ENCODE measurements at regions not wholly inside any gene's neighbourhood (a gene's known extent, or its start where the extent isn't known, plus 50 kb on each side); places are given as distances from the start of the nearest gene placed in this dataset.

DNA sequence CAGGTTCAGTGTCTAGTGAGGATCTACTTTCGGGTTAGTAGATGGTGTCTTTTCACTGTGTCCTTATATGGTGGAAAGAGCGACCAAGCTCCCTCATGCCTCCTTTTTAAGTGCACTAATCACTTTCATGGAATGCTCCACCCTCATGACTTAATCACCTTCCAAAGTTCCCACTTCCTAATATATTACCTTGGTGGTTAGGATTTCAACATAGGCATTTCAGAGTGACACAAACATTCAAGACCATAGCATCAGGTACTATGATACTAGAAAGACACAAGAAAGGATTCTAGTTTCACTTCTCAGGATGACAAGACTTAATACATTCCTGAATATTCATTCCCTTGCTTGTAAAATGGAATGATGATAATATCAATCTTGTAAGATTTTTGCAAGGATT, 119.1 kb upstream of the FAM3C start:
- TF ChIP-seq, protein P1, sequence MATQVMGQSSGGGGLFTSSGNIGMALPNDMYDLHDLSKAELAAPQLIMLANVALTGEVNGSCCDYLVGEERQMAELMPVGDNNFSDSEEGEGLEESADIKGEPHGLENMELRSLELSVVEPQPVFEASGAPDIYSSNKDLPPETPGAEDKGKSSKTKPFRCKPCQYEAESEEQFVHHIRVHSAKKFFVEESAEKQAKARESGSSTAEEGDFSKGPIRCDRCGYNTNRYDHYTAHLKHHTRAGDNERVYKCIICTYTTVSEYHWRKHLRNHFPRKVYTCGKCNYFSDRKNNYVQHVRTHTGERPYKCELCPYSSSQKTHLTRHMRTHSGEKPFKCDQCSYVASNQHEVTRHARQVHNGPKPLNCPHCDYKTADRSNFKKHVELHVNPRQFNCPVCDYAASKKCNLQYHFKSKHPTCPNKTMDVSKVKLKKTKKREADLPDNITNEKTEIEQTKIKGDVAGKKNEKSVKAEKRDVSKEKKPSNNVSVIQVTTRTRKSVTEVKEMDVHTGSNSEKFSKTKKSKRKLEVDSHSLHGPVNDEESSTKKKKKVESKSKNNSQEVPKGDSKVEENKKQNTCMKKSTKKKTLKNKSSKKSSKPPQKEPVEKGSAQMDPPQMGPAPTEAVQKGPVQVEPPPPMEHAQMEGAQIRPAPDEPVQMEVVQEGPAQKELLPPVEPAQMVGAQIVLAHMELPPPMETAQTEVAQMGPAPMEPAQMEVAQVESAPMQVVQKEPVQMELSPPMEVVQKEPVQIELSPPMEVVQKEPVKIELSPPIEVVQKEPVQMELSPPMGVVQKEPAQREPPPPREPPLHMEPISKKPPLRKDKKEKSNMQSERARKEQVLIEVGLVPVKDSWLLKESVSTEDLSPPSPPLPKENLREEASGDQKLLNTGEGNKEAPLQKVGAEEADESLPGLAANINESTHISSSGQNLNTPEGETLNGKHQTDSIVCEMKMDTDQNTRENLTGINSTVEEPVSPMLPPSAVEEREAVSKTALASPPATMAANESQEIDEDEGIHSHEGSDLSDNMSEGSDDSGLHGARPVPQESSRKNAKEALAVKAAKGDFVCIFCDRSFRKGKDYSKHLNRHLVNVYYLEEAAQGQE (IDR thresholded peaks at IDR 0.05; ENCODE audit: insufficient read depth in 1 of 2, low read depth in 2 of 2, low read length in 2 of 2), result no peak
- TF ChIP-seq FOXP2 (optimal IDR thresholded peaks at IDR 0.05; ENCODE audit: borderline replicate concordance, extremely low read depth, extremely low read length, insufficient read depth), result no peak
- TF ChIP-seq TAF1 (IDR thresholded peaks at IDR 0.05; ENCODE audit: borderline replicate concordance, insufficient read depth, low read length), result no peak
- no peak for TF ChIP-seq POLR2AphosphoS5 (IDR thresholded peaks at IDR 0.05; ENCODE audit: low read depth, low read length)
- TF ChIP-seq SIN3A (IDR thresholded peaks at IDR 0.05; ENCODE audit: borderline replicate concordance, insufficient read depth, low read length), result no peak

DNA sequence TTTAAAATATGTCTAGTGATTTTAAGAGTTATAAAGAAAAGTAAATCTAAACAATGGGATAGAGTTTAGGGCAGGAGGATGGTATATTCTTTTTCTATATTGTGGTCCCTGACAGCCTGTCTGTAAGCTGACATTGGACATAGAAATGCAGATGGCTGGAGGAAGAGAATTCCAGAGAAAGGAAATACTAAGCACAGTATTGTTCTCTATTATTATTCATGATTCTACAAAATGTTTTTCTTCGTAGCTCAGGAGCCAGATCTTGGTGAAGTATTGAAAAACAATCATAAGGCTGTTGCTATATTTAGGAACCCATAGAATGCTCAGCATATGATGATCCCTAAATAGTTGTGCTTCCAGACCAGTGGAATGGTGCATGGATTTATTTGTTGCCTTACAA, 117.0 kb upstream of the FAM3C start:
- TF ChIP-seq FOXP2 (optimal IDR thresholded peaks at IDR 0.05; ENCODE audit: borderline replicate concordance, extremely low read depth, extremely low read length, insufficient read depth) (no peak), POLR2AphosphoS5 (IDR thresholded peaks at IDR 0.05; ENCODE audit: low read depth, low read length) (no peak), SIN3A (IDR thresholded peaks at IDR 0.05; ENCODE audit: borderline replicate concordance, insufficient read depth, low read length) (no peak), TAF1 (IDR thresholded peaks at IDR 0.05; ENCODE audit: borderline replicate concordance, insufficient read depth, low read length) (no peak)
- TF ChIP-seq, protein P1 (IDR thresholded peaks at IDR 0.05; ENCODE audit: insufficient read depth in 1 of 2, low read depth in 2 of 2, low read length in 2 of 2), result no peak

DNA sequence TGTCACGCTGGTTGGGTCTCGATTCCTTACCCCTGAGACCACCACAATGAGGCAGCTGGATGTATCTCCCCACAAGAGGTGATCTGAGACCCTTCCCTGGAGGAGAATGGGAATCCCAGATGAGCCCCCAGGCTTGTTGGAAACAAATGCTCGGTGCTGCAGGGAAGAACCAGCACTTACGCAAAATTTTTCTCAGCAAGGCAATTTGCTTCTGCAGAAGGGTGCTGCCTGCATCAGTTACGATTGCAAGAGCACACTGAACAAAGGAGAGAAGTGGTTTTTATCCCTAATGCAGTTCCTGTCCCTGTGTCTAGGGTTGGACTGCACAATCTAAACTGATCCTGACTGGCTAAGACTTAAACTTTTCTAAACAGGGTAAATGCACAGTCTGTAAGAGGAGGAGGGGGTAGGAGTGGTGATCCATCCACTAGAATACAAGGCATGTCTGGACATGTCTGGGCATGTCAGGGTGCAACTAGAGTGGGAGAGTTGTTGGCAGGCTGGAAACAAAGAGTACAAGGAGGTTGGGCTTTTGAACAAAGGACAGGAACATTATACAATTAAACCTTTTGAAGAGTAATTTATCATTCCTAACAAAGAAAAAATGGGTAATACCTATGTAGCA, 114.9 kb upstream of the FAM3C start:
- no peak for TF ChIP-seq POLR2AphosphoS5 (IDR thresholded peaks at IDR 0.05; ENCODE audit: low read depth, low read length)
- TF ChIP-seq, protein P1 (IDR thresholded peaks at IDR 0.05; ENCODE audit: insufficient read depth in 1 of 2, low read depth in 2 of 2, low read length in 2 of 2), result no peak
- no peak for TF ChIP-seq SIN3A (IDR thresholded peaks at IDR 0.05; ENCODE audit: borderline replicate concordance, insufficient read depth, low read length)
- TF ChIP-seq FOXP2 (optimal IDR thresholded peaks at IDR 0.05; ENCODE audit: borderline replicate concordance, extremely low read depth, extremely low read length, insufficient read depth), result no peak
- no peak for TF ChIP-seq TAF1 (IDR thresholded peaks at IDR 0.05; ENCODE audit: borderline replicate concordance, insufficient read depth, low read length)

DNA sequence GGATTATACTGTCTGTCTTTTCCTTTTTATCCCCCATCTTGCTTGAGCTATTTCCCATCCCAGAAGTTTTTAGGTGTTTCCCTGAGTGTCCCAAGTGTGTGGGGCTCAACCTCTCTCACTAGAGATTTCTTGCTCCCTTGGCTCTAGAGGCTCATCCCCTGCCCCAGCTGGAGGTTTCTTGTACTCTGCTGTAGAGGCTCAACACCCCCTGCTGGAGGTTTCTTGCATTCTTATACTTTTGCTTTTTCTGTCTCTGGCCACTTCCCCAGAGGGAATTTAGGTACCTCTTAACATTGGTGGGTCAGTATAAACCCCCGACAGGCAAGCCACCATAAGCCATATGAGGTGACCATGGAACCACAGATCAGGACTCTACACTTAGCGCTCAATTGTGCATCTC, 114.2 kb upstream of the FAM3C start:
- TF ChIP-seq TAF1 (IDR thresholded peaks at IDR 0.05; ENCODE audit: borderline replicate concordance, insufficient read depth, low read length), result no peak
- TF ChIP-seq FOXP2 (optimal IDR thresholded peaks at IDR 0.05; ENCODE audit: borderline replicate concordance, extremely low read depth, extremely low read length, insufficient read depth), result no peak
- TF ChIP-seq, protein P1 (IDR thresholded peaks at IDR 0.05; ENCODE audit: insufficient read depth in 1 of 2, low read depth in 2 of 2, low read length in 2 of 2), result no peak
- no peak for TF ChIP-seq SIN3A (IDR thresholded peaks at IDR 0.05; ENCODE audit: borderline replicate concordance, insufficient read depth, low read length)
- no peak for TF ChIP-seq POLR2AphosphoS5 (IDR thresholded peaks at IDR 0.05; ENCODE audit: low read depth, low read length)
